ENCODE measurements at regions not wholly inside any gene's neighbourhood (a gene's known extent, or its start where the extent isn't known, plus 50 kb on each side); places are given as distances from the start of the nearest gene placed in this dataset.

DNA sequence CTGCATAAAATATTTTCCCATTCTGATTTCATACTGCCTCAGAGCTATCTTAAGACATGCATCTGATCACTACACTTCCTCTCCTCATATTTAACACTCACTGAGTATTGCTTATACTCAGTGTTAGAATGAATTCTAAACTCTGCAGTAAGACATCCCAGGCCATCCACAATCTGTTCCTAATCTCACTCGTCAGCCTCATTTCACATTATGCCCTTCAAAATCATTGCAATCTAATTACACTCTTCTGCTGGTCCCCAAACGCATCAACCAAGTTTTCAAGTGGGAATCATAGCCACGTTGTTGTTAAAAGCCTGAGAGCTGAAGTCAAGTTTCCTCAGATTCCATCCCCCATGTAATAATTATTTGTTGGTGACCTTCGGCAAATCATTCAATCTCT lies 1177.9 kb downstream of the ARAP2 start:
- TF ChIP-seq, protein P1, sequence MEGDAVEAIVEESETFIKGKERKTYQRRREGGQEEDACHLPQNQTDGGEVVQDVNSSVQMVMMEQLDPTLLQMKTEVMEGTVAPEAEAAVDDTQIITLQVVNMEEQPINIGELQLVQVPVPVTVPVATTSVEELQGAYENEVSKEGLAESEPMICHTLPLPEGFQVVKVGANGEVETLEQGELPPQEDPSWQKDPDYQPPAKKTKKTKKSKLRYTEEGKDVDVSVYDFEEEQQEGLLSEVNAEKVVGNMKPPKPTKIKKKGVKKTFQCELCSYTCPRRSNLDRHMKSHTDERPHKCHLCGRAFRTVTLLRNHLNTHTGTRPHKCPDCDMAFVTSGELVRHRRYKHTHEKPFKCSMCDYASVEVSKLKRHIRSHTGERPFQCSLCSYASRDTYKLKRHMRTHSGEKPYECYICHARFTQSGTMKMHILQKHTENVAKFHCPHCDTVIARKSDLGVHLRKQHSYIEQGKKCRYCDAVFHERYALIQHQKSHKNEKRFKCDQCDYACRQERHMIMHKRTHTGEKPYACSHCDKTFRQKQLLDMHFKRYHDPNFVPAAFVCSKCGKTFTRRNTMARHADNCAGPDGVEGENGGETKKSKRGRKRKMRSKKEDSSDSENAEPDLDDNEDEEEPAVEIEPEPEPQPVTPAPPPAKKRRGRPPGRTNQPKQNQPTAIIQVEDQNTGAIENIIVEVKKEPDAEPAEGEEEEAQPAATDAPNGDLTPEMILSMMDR (IDR thresholded peaks at IDR 0.05) = no peak

DNA sequence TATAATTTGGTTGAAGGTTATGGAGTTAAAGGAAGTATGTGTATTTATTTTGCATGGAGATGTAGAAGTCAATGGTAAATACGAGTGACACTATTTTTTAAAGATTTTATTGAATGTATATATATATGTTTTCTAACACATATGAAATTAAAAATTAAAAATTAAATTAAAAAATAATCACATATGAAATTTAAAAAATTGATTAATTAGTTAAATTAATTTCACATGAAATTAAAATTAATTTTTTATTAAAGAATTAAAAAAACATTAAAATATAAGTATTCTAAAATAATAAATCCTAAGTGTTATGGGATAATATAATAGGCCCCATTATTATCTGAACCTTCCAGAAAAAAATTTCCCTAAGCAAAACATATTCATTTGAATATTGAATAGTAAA lies 1163.5 kb downstream of the ARAP2 start:
- Histone ChIP-seq H3K4me1 (no peaks in the 10 kb centered on the region), H3K27ac (no peak overlapping the region), H3K9me3 (no peaks in the 10 kb centered on the region), H3K36me3 (no peaks in the 10 kb centered on the region), H3K4me3 (no peak overlapping the region), H3K27me3 (no peaks in the 10 kb centered on the region)
- no peak for ATAC-seq
- TF ChIP-seq, protein P1 (IDR thresholded peaks at IDR 0.05) = no peak
- DNase-seq = no peak
- intact Hi-C loops (cut with DNase I) = no loop called here
- 77 to 83% methylated on average over 1 of the region's 1 CpG for WGBS, 2 donors

More for the DNA sequence above, 1177.9 kb downstream of the ARAP2 start:
- H3K4me1 ChIP-seq = no peaks in the 10 kb centered on the region
- peaks cover 0 to 3% (median 0%) of the 10 kb centered on the region in 11 donors for H3K9me3 ChIP-seq
- H3K27me3 ChIP-seq = no peaks in the 10 kb centered on the region
- WGBS, 2 donors = 75 to 79% methylated on average over 4 of the region's 4 CpGs
- no peak overlapping the region for H3K4me3 ChIP-seq
- ATAC-seq (no peak), DNase-seq (no peak)
- intact Hi-C loops (cut with DNase I) = no loop called here
- H3K27ac ChIP-seq = no peak overlapping the region
- H3K36me3 ChIP-seq = no peaks in the 10 kb centered on the region

DNA sequence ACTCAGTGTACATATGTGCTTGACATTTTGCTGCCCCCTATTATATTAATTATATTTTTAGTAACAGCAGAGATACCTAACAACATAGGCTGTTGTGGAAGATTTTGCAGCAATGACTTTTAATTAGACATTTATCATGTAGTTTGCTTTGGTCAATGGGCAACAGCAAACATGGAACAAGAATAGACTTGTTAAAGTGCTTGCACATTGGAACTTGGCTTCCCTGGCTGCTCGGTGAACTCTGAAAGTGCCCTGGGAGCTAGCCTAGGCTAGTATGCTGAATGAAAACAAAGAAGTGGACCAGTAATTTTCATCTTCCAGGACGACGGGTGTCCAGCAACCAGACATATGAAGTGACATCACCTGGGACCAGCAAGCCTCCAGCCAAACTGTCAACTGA lies 1157.1 kb downstream of the ARAP2 start:
- Histone ChIP-seq H3K4me1 (no peaks in the 10 kb centered on the region), H3K9me3 (no peaks in the 10 kb centered on the region), H3K4me3 (no peak overlapping the region), H3K27ac (no peak overlapping the region), H3K27me3 (no peaks in the 10 kb centered on the region), H3K36me3 (no peaks in the 10 kb centered on the region)
- WGBS, 2 donors = 82 to 86% methylated on average over 3 of the region's 3 CpGs
- DNase-seq (no peak), ATAC-seq (no peak)
- TF ChIP-seq, protein P1 (IDR thresholded peaks at IDR 0.05) = no peak
- intact Hi-C loops (cut with DNase I) = no loop called here

DNA sequence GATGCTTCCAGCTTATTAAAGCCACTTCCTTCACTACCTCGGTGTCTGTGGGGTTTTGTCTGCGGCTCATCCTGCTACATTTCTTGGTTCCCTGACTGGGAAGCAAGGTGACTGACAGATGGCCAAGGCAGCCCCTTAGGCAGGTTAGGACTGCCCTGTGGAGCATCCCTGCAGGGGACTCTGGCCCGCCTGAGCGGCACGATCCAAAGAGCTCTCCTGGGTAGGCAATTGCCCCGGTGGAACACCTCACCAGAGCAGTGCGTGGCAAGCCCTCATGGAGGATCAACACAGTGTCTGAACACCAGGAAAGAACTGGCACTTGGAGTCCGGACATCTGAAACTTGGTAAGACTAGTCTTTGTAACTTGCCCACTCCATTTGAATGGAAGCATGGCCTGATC lies 1143.4 kb downstream of the ARAP2 start:
- Histone ChIP-seq H3K4me1 (no peaks in the 10 kb centered on the region), H3K36me3 (no peaks in the 10 kb centered on the region), H3K27ac (no peak overlapping the region), H3K9me3 (peaks cover 0 to 8% (median 0%) of the 10 kb centered on the region in 11 donors), H3K4me3 (no peak overlapping the region), H3K27me3 (no peaks in the 10 kb centered on the region)
- WGBS, 2 donors = 94 to 95% methylated on average over 8 of the region's 8 CpGs
- TF ChIP-seq, protein P1 (IDR thresholded peaks at IDR 0.05) = no peak
- intact Hi-C loops (cut with DNase I) = no loop called here
- DNase-seq = no peak
- no peak for ATAC-seq
